ENCODE measurements at regions not wholly inside any gene's neighbourhood (a gene's known extent, or its start where the extent isn't known, plus 50 kb on each side); places are given as distances from the start of the nearest gene placed in this dataset.
A peak's percentile ranks its signal among the peaks of the same experiment; 100 is the strongest.

GRCh38 chr2:239886781-239887180, 138.4 kb downstream of the NDUFA10 start:
- no peak overlapping the region for H3K27ac ChIP-seq (ENCODE audit: extremely low read depth, low read depth, low read length)
- TF ChIP-seq OVOL3 (tag by site-specific recombination; IDR thresholded peaks at IDR 0.05), result no peak
- TF ChIP-seq ZNF518A (tag by site-specific recombination; conservative IDR thresholded peaks at IDR 0.05; ENCODE audit: low read depth), result no peak
- no peak for TF ChIP-seq OSR2 (tag by site-specific recombination; IDR thresholded peaks at IDR 0.05)
- TF ChIP-seq, protein P1, sequence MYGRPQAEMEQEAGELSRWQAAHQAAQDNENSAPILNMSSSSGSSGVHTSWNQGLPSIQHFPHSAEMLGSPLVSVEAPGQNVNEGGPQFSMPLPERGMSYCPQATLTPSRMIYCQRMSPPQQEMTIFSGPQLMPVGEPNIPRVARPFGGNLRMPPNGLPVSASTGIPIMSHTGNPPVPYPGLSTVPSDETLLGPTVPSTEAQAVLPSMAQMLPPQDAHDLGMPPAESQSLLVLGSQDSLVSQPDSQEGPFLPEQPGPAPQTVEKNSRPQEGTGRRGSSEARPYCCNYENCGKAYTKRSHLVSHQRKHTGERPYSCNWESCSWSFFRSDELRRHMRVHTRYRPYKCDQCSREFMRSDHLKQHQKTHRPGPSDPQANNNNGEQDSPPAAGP (tag by site-specific recombination; IDR thresholded peaks at IDR 0.05), result no peak
- no peak for TF ChIP-seq HOXD13 (CRISPR knock-in tag; IDR thresholded peaks at IDR 0.05; ENCODE audit: borderline replicate concordance)
- no peak for TF ChIP-seq ZNF155 (tag by site-specific recombination; IDR thresholded peaks at IDR 0.05)
- no peak for TF ChIP-seq GLIS1 (tag by site-specific recombination; IDR thresholded peaks at IDR 0.05)
- TF ChIP-seq RBAK (tag by site-specific recombination; IDR thresholded peaks at IDR 0.05), result no peak
- TF ChIP-seq SCRT2 (tag by site-specific recombination; IDR thresholded peaks at IDR 0.05), result no peak
- no peak for TF ChIP-seq ZNF394 (tag by site-specific recombination; IDR thresholded peaks at IDR 0.05; ENCODE audit: borderline replicate concordance)
- no peak overlapping the region for H3K4me3 ChIP-seq (ENCODE audit: low read depth, low read length)
- H3K9me3 ChIP-seq (ENCODE audit: control insufficient read depth, insufficient read depth, low read depth, low read length), result no peaks in the 10 kb centered on the region
- ChIA-PET POLR2A (no interaction called here), CTCF (no interaction called here)
- peaks cover 5% of the 10 kb centered on the region for H3K4me1 ChIP-seq (ENCODE audit: control insufficient read depth, insufficient read depth, low read length)
- H3K36me3 ChIP-seq (ENCODE audit: control insufficient read depth in 2 of 2, insufficient read depth in 1 of 2, low read length in 2 of 2), result no peaks in the 10 kb centered on the region

- TF ChIP-seq ZNF626 (tag by site-specific recombination; IDR thresholded peaks at IDR 0.05) (peak; percentile 44; the same call in 1 of the 2 replicates), ZNF248 (tag by site-specific recombination; IDR thresholded peaks at IDR 0.05) (peak; percentile 59; the same call in 1 of the 2 replicates), ZNF510 (tag by site-specific recombination; IDR thresholded peaks at IDR 0.05; ENCODE audit: insufficient replicate concordance) (no peak), CTCF (tag by site-specific recombination; IDR thresholded peaks at IDR 0.05) (no peak), SETDB1 (IDR thresholded peaks at IDR 0.05; ENCODE audit: insufficient read length, low read length) (peak; percentile 95), TRIM28 (IDR thresholded peaks at IDR 0.05; ENCODE audit: borderline replicate concordance, low read length) (peak; percentile 98)
- Histone ChIP-seq H3K27ac (ENCODE audit: extremely low read depth, low read depth, low read length) (no peak overlapping the region), H3K4me1 (ENCODE audit: control insufficient read depth, insufficient read depth, low read length) (peaks cover 6% of the 10 kb centered on the region), H3K9me3 (ENCODE audit: control insufficient read depth, insufficient read depth, low read depth, low read length) (no peaks in the 10 kb centered on the region), H3K4me3 (ENCODE audit: low read depth, low read length) (no peak overlapping the region), H3K36me3 (ENCODE audit: control insufficient read depth in 2 of 2, insufficient read depth in 1 of 2, low read length in 2 of 2) (no peaks in the 10 kb centered on the region)
- ChIA-PET POLR2A (no interaction called here), CTCF (interaction anchor here (0.7 to 1.2 kb wide), 3 partner anchors 60 to 357 kb away, joined by 3 to 4 read pairs (median 4); no protein-coding TSS in a partner anchor)
Measured at GRCh38 chr2:239884875-239885274, 140.3 kb downstream of the NDUFA10 start.

All from HEK293 (cell line).